ENCODE measurements at regions not wholly inside any gene's neighbourhood (a gene's known extent, or its start where the extent isn't known, plus 50 kb on each side); places are given as distances from the start of the nearest gene placed in this dataset.

DNA sequence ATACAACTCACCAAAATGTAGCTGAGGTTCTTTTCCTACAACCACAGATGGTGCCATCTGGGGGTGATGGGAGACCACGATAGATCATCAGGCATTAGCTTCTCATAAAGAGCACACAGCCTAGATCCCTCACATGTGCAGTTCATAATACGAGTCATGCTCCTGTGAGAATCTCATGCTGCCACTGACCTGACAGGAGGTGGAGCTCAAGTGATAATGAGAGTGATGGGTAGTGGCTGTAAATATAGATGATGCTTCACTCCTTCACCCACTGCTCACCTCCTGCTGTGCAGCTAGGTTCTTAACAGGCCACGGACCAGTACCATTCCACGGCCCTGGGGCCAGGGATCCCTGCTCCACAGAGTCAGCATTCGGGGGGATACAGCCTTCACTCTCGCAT is 943.8 kb downstream of the NLGN4Y start:
- no peak overlapping the region for H3K4me3 ChIP-seq (replicated peaks; ENCODE audit: low read depth, low read length)
- DNase-seq (ENCODE audit: low read depth): no peak
- TF ChIP-seq, protein P1, sequence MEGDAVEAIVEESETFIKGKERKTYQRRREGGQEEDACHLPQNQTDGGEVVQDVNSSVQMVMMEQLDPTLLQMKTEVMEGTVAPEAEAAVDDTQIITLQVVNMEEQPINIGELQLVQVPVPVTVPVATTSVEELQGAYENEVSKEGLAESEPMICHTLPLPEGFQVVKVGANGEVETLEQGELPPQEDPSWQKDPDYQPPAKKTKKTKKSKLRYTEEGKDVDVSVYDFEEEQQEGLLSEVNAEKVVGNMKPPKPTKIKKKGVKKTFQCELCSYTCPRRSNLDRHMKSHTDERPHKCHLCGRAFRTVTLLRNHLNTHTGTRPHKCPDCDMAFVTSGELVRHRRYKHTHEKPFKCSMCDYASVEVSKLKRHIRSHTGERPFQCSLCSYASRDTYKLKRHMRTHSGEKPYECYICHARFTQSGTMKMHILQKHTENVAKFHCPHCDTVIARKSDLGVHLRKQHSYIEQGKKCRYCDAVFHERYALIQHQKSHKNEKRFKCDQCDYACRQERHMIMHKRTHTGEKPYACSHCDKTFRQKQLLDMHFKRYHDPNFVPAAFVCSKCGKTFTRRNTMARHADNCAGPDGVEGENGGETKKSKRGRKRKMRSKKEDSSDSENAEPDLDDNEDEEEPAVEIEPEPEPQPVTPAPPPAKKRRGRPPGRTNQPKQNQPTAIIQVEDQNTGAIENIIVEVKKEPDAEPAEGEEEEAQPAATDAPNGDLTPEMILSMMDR (IDR thresholded peaks at IDR 0.05; ENCODE audit: low read length, missing control alignments): no peak

DNA sequence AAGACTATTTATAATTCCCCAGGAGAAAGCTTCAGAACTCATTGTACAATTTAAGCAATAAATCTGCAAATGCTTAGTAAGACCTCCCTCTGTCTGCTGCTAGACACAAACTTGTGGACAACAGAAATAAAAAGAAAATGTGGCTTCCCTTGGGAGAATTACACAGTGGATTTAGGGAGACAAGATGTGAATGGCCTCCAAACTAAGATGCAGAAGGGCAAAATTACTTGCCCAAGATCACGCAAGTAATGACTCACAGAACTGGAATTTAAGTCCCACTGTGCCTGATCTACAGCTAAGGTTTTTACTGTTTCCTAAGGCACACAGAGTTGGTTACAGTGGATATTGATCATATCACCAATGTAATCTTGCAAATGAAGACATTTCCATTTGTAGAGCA is 947.0 kb downstream of the NLGN4Y start:
- no peak for DNase-seq (ENCODE audit: low read depth)
- TF ChIP-seq, protein P1 (IDR thresholded peaks at IDR 0.05; ENCODE audit: low read length, missing control alignments): no peak

DNA sequence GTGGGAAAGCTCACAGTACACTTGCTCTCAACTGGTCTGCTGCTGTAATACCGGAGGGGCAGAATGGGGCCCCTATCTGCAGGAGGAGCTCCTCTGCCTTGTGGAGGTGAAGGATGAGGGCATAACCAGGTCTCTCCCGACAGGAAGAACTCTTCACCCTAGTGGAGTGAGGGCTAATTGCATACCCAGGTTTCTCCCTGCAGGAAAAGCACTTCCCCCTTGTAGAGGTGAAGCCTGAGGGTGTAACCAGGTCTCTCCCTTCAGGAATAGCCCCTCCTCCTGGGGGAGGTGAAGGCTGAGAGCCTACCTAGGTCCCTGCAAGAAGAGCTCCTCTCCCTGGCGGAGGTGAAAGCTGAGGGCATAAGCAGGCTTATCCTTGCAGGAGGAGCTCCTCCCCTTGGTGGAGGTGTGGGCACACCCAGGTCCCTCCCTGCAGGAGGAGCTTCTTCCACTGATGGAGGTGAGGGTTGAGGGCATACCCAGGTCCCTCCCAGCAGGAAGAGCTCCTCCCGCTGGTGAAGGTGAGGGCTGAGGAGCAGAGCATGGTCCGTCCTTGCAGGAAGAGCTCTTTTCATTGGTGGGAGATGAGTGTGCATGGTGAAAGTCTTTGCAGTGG is 954.1 kb downstream of the NLGN4Y start:
- DNase-seq (ENCODE audit: low read depth): no peak
- TF ChIP-seq, protein P1 (IDR thresholded peaks at IDR 0.05; ENCODE audit: low read length, missing control alignments): no peak
- H3K4me3 ChIP-seq (replicated peaks; ENCODE audit: low read depth, low read length): no peak overlapping the region

More for the DNA sequence above, 947.0 kb downstream of the NLGN4Y start:
- H3K4me3 ChIP-seq (replicated peaks; ENCODE audit: low read depth, low read length): no peak overlapping the region

DNA sequence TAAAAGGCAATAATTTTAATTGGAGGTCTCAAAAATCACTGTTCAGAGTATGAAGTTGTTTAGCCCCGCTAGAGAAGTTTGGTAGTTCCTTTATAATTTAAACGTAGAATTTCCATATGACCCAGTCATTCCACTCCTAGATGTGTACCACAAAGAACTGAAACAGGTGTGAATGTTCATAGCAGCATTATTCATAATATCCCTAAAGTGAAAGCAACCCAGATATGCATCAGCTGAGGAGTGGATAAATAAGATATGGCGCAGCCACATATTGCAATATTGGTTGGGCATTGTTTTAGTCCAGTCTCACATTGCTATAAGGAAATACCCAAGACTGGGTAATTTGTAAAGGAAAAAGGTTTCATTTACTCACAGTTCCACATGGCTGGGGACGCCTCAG is 976.2 kb downstream of the NLGN4Y start:
- TF ChIP-seq, protein P1 (IDR thresholded peaks at IDR 0.05; ENCODE audit: low read length, missing control alignments): no peak
- no peak overlapping the region for H3K4me3 ChIP-seq (replicated peaks; ENCODE audit: low read depth, low read length)
- DNase-seq (ENCODE audit: low read depth): no peak

DNA sequence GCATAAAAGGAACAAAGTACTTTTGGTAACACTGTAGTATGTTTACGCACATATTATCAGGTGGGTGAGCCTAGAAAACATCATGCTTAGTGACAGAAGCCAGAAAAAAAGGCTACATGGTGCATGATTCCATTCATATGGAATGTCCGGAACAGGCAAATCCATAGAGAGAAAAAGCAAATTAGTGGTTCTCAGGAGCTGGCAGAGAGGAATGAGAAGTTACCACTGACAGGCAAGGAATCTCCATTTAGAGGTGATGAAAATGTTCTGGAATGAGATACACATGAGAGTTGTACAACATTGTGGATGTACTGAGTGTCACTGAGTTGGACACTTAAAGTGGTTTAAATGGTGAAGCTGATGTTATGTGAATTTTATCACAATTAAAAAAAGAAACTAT is 976.9 kb downstream of the NLGN4Y start:
- no peak overlapping the region for H3K4me3 ChIP-seq (replicated peaks; ENCODE audit: low read depth, low read length)
- no peak for DNase-seq (ENCODE audit: low read depth)
- TF ChIP-seq, protein P1 (IDR thresholded peaks at IDR 0.05; ENCODE audit: low read length, missing control alignments): no peak

GRCh38 chrY:15510288-15510687 is 986.0 kb downstream of the NLGN4Y start:
- TF ChIP-seq, protein P1 (IDR thresholded peaks at IDR 0.05; ENCODE audit: low read length, missing control alignments): no peak
- no peak for DNase-seq (ENCODE audit: low read depth)
- no peak overlapping the region for H3K4me3 ChIP-seq (replicated peaks; ENCODE audit: low read depth, low read length)

- no peak overlapping the region for H3K4me3 ChIP-seq (replicated peaks; ENCODE audit: low read depth, low read length)
- TF ChIP-seq, protein P1 (IDR thresholded peaks at IDR 0.05; ENCODE audit: low read length, missing control alignments): no peak
- no peak for DNase-seq (ENCODE audit: low read depth)
These were observed 986.8 kb downstream of the NLGN4Y start for GRCh38 chrY:15510984-15511650.
